Activated CD8-positive, alpha-beta memory T cell treated with anti-CD3 and anti-CD28 coated beads for 4 hours (primary cell): ENCODE measurements at regions not wholly inside any gene's neighbourhood (a gene's known extent, or its start where the extent isn't known, plus 50 kb on each side); places are given as distances from the start of the nearest gene placed in this dataset.
"Not testable (repeated sequence)": the region's sequence is repeated elsewhere in the genome, so short reads cannot be mapped to it uniquely, and the experiment has no call there.

Experiments used
- DNase-seq, 2 donors: peaks; one replicate each; pipeline ENCODE4 v3.0.0-alpha.2; 2020; ENCODE audit warnings: low read depth in 2 of 2

- no peak for DNase-seq
Measured at GRCh38 chr9:78713614-78714405, 416.9 kb downstream of the PSAT1 start.

- DNase-seq = no peak
Measured at GRCh38 chr9:78714576-78714975, 417.7 kb downstream of the PSAT1 start.

- DNase-seq = not testable (repeated sequence)
Measured at GRCh38 chr9:78719029-78719428, 422.1 kb downstream of the PSAT1 start.

- DNase-seq = no peak
Measured at GRCh38 chr9:78724896-78725295, 428.0 kb downstream of the PSAT1 start.

GRCh38 chr9:78725503-78725902, 428.6 kb downstream of the PSAT1 start:
- DNase-seq = no peak

- no peak for DNase-seq
Measured at GRCh38 chr9:78745331-78745730, 448.4 kb downstream of the PSAT1 start.

GRCh38 chr9:78746010-78746409, 449.1 kb downstream of the PSAT1 start:
- DNase-seq = no peak

GRCh38 chr9:78753039-78753438, 456.1 kb downstream of the PSAT1 start:
- no peak for DNase-seq

- DNase-seq = no peak
Measured at GRCh38 chr9:78756813-78757510, 460.0 kb downstream of the PSAT1 start.

GRCh38 chr9:78763424-78763823, 466.5 kb downstream of the PSAT1 start:
- DNase-seq = no peak

- no peak for DNase-seq
Measured at GRCh38 chr9:78765861-78766260, 468.9 kb downstream of the PSAT1 start.

- no peak for DNase-seq
Measured at GRCh38 chr9:78767490-78767889, 470.6 kb downstream of the PSAT1 start.

- no peak for DNase-seq
Measured at GRCh38 chr9:78769690-78770089, 472.8 kb downstream of the PSAT1 start.

GRCh38 chr9:78775211-78775610, 478.3 kb downstream of the PSAT1 start:
- no peak for DNase-seq

GRCh38 chr9:78775696-78776295, 478.9 kb downstream of the PSAT1 start:
- no peak for DNase-seq

GRCh38 chr9:78777747-78778146, 480.8 kb downstream of the PSAT1 start:
- DNase-seq = no peak

- no peak for DNase-seq
Measured at GRCh38 chr9:78778318-78778717, 481.4 kb downstream of the PSAT1 start.

GRCh38 chr9:78778861-78779374, 482.0 kb downstream of the PSAT1 start:
- DNase-seq = no peak

GRCh38 chr9:78781681-78782080, 484.8 kb downstream of the PSAT1 start:
- no peak for DNase-seq

- no peak for DNase-seq
Measured at GRCh38 chr9:78782234-78782633, 485.3 kb downstream of the PSAT1 start.

- no peak for DNase-seq
Measured at GRCh38 chr9:78782858-78783257, 485.9 kb downstream of the PSAT1 start.

GRCh38 chr9:78783743-78784142, 486.8 kb downstream of the PSAT1 start:
- DNase-seq = no peak

GRCh38 chr9:78786794-78787193, 489.9 kb downstream of the PSAT1 start:
- no peak for DNase-seq
